ENCODE measurements at regions not wholly inside any gene's neighbourhood (a gene's known extent, or its start where the extent isn't known, plus 50 kb on each side); places are given as distances from the start of the nearest gene placed in this dataset.

DNA sequence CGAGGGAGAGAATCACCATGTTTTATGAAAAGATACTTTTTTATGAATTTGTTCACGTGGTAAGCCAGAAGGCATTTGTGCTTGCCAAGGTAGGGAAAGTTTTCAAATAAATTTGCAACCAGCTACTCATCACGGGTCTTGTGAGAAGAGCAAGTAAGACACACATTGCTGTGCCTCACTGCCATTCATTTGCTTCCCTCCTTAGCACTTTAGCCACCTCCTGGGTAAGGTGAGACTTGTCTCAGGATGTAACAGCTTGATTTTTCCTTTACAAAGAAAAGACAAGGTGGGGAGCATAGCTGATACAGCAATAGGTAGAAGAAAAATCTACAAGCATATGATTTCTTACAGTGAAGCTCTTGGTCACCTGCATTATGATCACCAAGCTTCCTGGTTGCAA is 342.4 kb upstream of the GRM3 start:
- no peak overlapping the region for H3K4me3 ChIP-seq (ENCODE audit: low read depth, low read length)
- TF ChIP-seq POLR2A (IDR thresholded peaks at IDR 0.05; ENCODE audit: extremely low read depth, insufficient read length), result no peak
- TF ChIP-seq MYC (IDR thresholded peaks at IDR 0.05; ENCODE audit: low read depth, low read length), result no peak
- TF ChIP-seq, protein P1, sequence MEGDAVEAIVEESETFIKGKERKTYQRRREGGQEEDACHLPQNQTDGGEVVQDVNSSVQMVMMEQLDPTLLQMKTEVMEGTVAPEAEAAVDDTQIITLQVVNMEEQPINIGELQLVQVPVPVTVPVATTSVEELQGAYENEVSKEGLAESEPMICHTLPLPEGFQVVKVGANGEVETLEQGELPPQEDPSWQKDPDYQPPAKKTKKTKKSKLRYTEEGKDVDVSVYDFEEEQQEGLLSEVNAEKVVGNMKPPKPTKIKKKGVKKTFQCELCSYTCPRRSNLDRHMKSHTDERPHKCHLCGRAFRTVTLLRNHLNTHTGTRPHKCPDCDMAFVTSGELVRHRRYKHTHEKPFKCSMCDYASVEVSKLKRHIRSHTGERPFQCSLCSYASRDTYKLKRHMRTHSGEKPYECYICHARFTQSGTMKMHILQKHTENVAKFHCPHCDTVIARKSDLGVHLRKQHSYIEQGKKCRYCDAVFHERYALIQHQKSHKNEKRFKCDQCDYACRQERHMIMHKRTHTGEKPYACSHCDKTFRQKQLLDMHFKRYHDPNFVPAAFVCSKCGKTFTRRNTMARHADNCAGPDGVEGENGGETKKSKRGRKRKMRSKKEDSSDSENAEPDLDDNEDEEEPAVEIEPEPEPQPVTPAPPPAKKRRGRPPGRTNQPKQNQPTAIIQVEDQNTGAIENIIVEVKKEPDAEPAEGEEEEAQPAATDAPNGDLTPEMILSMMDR (IDR thresholded peaks at IDR 0.05; ENCODE audit: low read depth, low read length), result no peak
- TF ChIP-seq, protein P2, sequence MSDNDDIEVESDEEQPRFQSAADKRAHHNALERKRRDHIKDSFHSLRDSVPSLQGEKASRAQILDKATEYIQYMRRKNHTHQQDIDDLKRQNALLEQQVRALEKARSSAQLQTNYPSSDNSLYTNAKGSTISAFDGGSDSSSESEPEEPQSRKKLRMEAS (IDR thresholded peaks at IDR 0.05; ENCODE audit: low read depth, low read length), result no peak
- DNase-seq (ENCODE audit: low read depth), result no peak

DNA sequence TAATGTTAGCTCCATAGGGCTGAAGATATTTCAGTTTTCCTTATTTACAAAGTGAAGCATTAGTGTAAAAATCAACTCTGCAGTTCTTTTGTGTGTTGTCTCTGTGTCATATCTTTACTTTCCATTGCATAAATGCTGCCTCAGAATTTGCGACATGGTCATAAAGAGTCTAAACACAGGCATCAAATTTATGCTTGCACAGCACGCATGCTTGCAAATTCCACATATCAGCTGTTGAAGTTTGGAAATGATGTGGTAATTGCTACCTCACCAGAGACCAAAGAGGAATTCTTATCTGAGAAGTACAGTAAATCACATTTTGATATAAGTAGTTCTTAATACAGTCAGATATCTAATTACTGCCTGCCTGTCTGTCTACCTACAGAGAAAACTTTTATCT is 348.2 kb upstream of the GRM3 start:
- TF ChIP-seq, protein P1 (IDR thresholded peaks at IDR 0.05; ENCODE audit: low read depth, low read length), result no peak
- TF ChIP-seq MYC (IDR thresholded peaks at IDR 0.05; ENCODE audit: low read depth, low read length) (no peak), POLR2A (IDR thresholded peaks at IDR 0.05; ENCODE audit: extremely low read depth, insufficient read length) (no peak)
- TF ChIP-seq, protein P2 (IDR thresholded peaks at IDR 0.05; ENCODE audit: low read depth, low read length), result no peak
- no peak overlapping the region for H3K4me3 ChIP-seq (ENCODE audit: low read depth, low read length)

DNA sequence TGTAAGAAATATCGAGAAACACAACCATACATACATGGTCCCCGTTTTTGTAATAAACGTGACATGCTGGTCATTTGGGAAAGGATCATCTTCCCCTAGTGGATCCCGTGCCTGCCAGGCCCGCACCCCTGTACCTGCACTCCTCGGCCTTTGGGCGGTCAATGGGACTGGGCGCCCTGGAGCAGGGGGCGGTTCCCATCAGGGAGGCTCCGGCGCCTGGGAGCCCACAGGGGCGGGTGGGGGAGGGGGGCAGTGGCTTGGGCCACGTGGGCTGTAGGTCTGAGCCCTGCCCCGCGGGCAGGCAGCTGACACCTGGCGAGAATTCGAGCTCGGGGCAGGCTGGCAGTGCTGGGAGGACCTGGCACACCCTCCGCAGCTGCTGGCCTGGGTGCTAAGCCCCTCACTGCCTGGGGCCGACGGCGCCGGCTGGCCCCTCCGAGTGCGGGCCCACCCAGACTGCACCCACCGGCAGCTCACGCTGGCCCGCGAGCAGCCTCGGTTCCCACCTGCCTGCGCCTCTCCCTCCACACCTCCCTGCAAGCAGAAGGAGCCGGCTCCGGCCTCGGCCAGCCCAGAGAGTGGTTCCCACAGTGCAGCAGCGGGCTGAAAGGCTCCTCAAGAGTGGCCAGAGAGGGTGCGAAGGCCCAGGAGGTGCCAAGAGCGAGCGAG is 361.6 kb upstream of the GRM3 start:
- H3K4me3 ChIP-seq (ENCODE audit: low read depth, low read length), result no peak overlapping the region
- no peak for DNase-seq (ENCODE audit: low read depth)
- TF ChIP-seq, protein P1 (IDR thresholded peaks at IDR 0.05; ENCODE audit: low read depth, low read length), result no peak
- TF ChIP-seq, protein P2 (IDR thresholded peaks at IDR 0.05; ENCODE audit: low read depth, low read length), result no peak
- no peak for TF ChIP-seq POLR2A (IDR thresholded peaks at IDR 0.05; ENCODE audit: extremely low read depth, insufficient read length)
- TF ChIP-seq MYC (IDR thresholded peaks at IDR 0.05; ENCODE audit: low read depth, low read length), result no peak

More for the DNA sequence above, 348.2 kb upstream of the GRM3 start:
- DNase-seq (ENCODE audit: low read depth), result no peak

DNA sequence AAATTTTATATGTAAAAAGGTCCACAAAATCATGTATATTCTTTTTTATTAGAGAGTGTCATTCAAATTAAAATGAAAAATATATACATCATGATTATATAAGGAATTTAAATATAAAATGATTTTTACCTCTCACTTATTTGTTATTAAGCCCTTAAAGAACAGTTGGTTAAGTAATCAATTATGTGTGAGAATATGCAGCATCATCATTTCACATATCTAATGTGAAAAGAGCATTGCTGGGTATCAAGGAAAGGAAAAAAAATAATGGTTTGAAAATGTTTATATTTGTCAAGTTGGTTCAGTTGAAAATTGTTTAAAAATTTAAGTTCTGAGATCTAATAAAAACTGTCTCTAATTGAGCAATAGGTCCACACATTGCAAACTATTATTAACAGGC is 363.6 kb upstream of the GRM3 start:
- H3K4me3 ChIP-seq (ENCODE audit: low read depth, low read length), result no peak overlapping the region
- DNase-seq (ENCODE audit: low read depth), result no peak
- TF ChIP-seq MYC (IDR thresholded peaks at IDR 0.05; ENCODE audit: low read depth, low read length), result no peak
- TF ChIP-seq, protein P2 (IDR thresholded peaks at IDR 0.05; ENCODE audit: low read depth, low read length), result no peak
- TF ChIP-seq, protein P1 (IDR thresholded peaks at IDR 0.05; ENCODE audit: low read depth, low read length), result no peak
- TF ChIP-seq POLR2A (IDR thresholded peaks at IDR 0.05; ENCODE audit: extremely low read depth, insufficient read length), result no peak

DNA sequence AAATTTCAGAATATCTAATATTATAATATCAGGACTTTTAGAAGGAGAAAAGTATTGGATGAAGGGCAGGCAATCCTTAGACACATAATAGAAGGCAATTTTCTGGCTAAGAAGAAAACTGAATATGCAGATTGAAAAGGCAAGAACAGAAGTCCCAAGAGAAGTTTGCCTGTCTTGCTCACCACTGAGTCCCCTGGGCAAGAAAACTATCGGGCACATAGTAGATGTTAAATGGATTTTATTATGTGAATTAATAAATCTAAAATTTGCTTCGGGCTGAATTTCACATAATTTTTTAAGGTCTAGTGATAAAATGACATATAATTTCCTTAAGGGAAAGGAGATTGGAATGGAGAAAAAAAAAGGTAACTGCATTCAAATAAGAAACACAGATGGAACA is 380.9 kb upstream of the GRM3 start:
- no peak for DNase-seq (ENCODE audit: low read depth)
- TF ChIP-seq, protein P1 (IDR thresholded peaks at IDR 0.05; ENCODE audit: low read depth, low read length), result no peak
- no peak overlapping the region for H3K4me3 ChIP-seq (ENCODE audit: low read depth, low read length)

DNA sequence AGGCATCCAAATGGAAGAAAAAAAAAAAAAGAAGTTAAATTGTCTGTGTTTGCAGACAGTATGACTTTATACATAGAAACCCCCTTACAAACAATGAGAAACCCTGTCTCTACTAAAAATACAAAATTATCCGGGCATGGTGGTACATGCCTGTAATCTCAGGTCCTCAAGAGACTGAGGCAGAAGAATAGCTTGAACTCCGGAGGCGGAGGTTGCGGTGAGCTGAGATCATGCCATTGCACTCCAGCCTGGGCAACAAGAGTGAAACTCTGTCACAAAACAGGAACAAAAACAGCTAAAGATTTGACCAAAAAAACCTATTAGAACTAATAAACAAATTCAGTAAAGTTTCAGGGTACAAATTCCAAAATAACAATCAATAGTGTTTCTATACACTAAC is 385.8 kb upstream of the GRM3 start:
- H3K4me3 ChIP-seq (ENCODE audit: low read depth, low read length), result no peak overlapping the region
- no peak for DNase-seq (ENCODE audit: low read depth)
- TF ChIP-seq, protein P2 (IDR thresholded peaks at IDR 0.05; ENCODE audit: low read depth, low read length), result no peak
- TF ChIP-seq, protein P1 (IDR thresholded peaks at IDR 0.05; ENCODE audit: low read depth, low read length), result no peak
- no peak for TF ChIP-seq MYC (IDR thresholded peaks at IDR 0.05; ENCODE audit: low read depth, low read length)
- no peak for TF ChIP-seq POLR2A (IDR thresholded peaks at IDR 0.05; ENCODE audit: extremely low read depth, insufficient read length)

Data from NB4 (cell line).